D341Med (cell line): ENCODE measurements at regions not wholly inside any gene's neighbourhood (a gene's known extent, or its start where the extent isn't known, plus 50 kb on each side); places are given as distances from the start of the nearest gene placed in this dataset.
"Not testable (repeated sequence)": the region's sequence is repeated elsewhere in the genome, so short reads cannot be mapped to it uniquely, and the experiment has no call there.

Source experiments
- DNase-seq: peaks from one replicate; pipeline ENCODE4 v3.0.0; 2012; ENCODE audit warnings: low spot score

GRCh38 chr12:89775063-89775985 is 66.7 kb upstream of the ATP2B1 start:
- DNase-seq: no peak

- no peak for DNase-seq
Measured at GRCh38 chr12:89774645-89775044, 66.0 kb upstream of the ATP2B1 start.

GRCh38 chr12:89770391-89770790 is 61.8 kb upstream of the ATP2B1 start:
- DNase-seq: no peak

GRCh38 chr12:89769483-89769818 is 60.8 kb upstream of the ATP2B1 start:
- DNase-seq: no peak

- DNase-seq: no peak
Measured at GRCh38 chr12:89768586-89769482, 60.2 kb upstream of the ATP2B1 start.

GRCh38 chr12:89765959-89766824 is 57.6 kb upstream of the ATP2B1 start:
- no peak for DNase-seq

GRCh38 chr12:89764164-89764563 is 55.5 kb upstream of the ATP2B1 start:
- not testable (repeated sequence) for DNase-seq

- no peak for DNase-seq
Measured at GRCh38 chr12:89762498-89763170, 54.0 kb upstream of the ATP2B1 start.

- no peak for DNase-seq
Measured at GRCh38 chr12:89760783-89761182, 52.1 kb upstream of the ATP2B1 start.
